Suprapubic skin (tissue), 4 donors: ENCODE measurements at regions not wholly inside any gene's neighbourhood (a gene's known extent, or its start where the extent isn't known, plus 50 kb on each side); places are given as distances from the start of the nearest gene placed in this dataset.

Experiments
- DNase-seq, 2 donors: peaks; one replicate each; pipeline ENCODE4 v3.0.0-alpha.2; 2019; ENCODE audit warnings: low spot score in 2 of 2
- H3K27ac ChIP-seq: fragments of 200-600 bp; sonication (generic); one replicate; pipeline ENCODE4 v1.5.1; 2019
- H3K27me3 ChIP-seq: fragments of 200-600 bp; sonication (generic); one replicate; pipeline ENCODE4 v1.5.1; 2019
- H3K36me3 ChIP-seq: fragments of 200-600 bp; sonication (generic); one replicate; pipeline ENCODE4 v1.5.1; 2019
- H3K4me1 ChIP-seq: fragments of 200-600 bp; sonication (generic); one replicate; pipeline ENCODE4 v1.5.1; 2019
- H3K4me3 ChIP-seq: fragments of 200-600 bp; sonication (generic); one replicate; pipeline ENCODE4 v1.5.1; 2019; ENCODE audit warnings: mild to moderate bottlenecking
- H3K9me3 ChIP-seq: fragments of 200-600 bp; sonication (generic); one replicate; pipeline ENCODE4 v1.5.1; 2019
- CTCF ChIP-seq, 2 donors: fragments of 200-600 bp in 1 of 2; fragments of 450-650 bp in 1 of 2; sonication (generic) in 1 of 2; IDR thresholded peaks; one replicate each; pipeline ENCODE4 v1.5.1; 2016 to 2019; ENCODE audit warnings: antibody characterized with exemption in 2 of 2, mild to moderate bottlenecking in 1 of 2, moderate library complexity in 1 of 2
- EP300 ChIP-seq: sonication (generic); formaldehyde crosslinking; IDR thresholded peaks from one replicate; pipeline ENCODE4 v1.6.1; 2017; ENCODE audit warnings: antibody characterized with exemption
- POLR2A ChIP-seq, 2 donors: fragments of 450-650 bp; IDR thresholded peaks; one replicate each; pipeline ENCODE4 v1.6.1; 2017; ENCODE audit warnings: antibody characterized with exemption in 2 of 2, mild to moderate bottlenecking in 2 of 2, moderate library complexity in 2 of 2
- POLR2AphosphoS5 ChIP-seq, 3 donors: sonication (generic); formaldehyde crosslinking; IDR thresholded peaks; one replicate each; pipeline ENCODE4 v1.6.1; 2017; ENCODE audit warnings: antibody characterized with exemption in 3 of 3
- WGBS: methylation state at CpG from one replicate; pipeline ENCODE4 v1.1.5; 2018; 5-methylcytosine and 5-hydroxymethylcytosine counted together

GRCh38 chr18:73838107-73838506, 309.5 kb downstream of the FBXO15 start:
- TF ChIP-seq POLR2AphosphoS5 (IDR thresholded peaks at IDR 0.05) (no peak), POLR2A (IDR thresholded peaks at IDR 0.05) (no peak), CTCF (IDR thresholded peaks at IDR 0.05) (no peak), EP300 (no peak)
- Histone ChIP-seq H3K36me3 (no peaks in the 10 kb centered on the region), H3K27ac (no peak overlapping the region), H3K4me1 (no peaks in the 10 kb centered on the region), H3K9me3 (no peaks in the 10 kb centered on the region), H3K4me3 (no peak overlapping the region), H3K27me3 (peaks cover under 1% of the 10 kb centered on the region)
- no peak for DNase-seq

- Histone ChIP-seq H3K9me3 (no peaks in the 10 kb centered on the region), H3K4me1 (no peaks in the 10 kb centered on the region), H3K4me3 (no peak overlapping the region), H3K27me3 (no peaks in the 10 kb centered on the region), H3K27ac (no peak overlapping the region), H3K36me3 (no peaks in the 10 kb centered on the region)
- TF ChIP-seq POLR2A (IDR thresholded peaks at IDR 0.05) (no peak), EP300 (no peak), POLR2AphosphoS5 (IDR thresholded peaks at IDR 0.05) (no peak), CTCF (IDR thresholded peaks at IDR 0.05) (no peak)
- no peak for DNase-seq
- WGBS = 75% methylated on average over 8 of the region's 8 CpGs
Measured at GRCh38 chr18:73835656-73836364, 311.8 kb downstream of the FBXO15 start.

- H3K4me1 ChIP-seq = no peaks in the 10 kb centered on the region
- TF ChIP-seq POLR2A (IDR thresholded peaks at IDR 0.05) (no peak), POLR2AphosphoS5 (IDR thresholded peaks at IDR 0.05) (no peak), CTCF (IDR thresholded peaks at IDR 0.05) (no peak), EP300 (no peak)
- H3K27ac ChIP-seq = no peak overlapping the region
- H3K27me3 ChIP-seq = no peaks in the 10 kb centered on the region
- DNase-seq = no peak
- H3K4me3 ChIP-seq = no peak overlapping the region
- 90% methylated on average over 3 of the region's 3 CpGs for WGBS
- no peaks in the 10 kb centered on the region for H3K36me3 ChIP-seq
- no peaks in the 10 kb centered on the region for H3K9me3 ChIP-seq
Measured at GRCh38 chr18:73835039-73835438, 312.6 kb downstream of the FBXO15 start.

- H3K4me1 ChIP-seq = no peaks in the 10 kb centered on the region
- no peak overlapping the region for H3K27ac ChIP-seq
- no peaks in the 10 kb centered on the region for H3K36me3 ChIP-seq
- no peaks in the 10 kb centered on the region for H3K27me3 ChIP-seq
- TF ChIP-seq CTCF (IDR thresholded peaks at IDR 0.05) (no peak), POLR2A (IDR thresholded peaks at IDR 0.05) (no peak), EP300 (no peak), POLR2AphosphoS5 (IDR thresholded peaks at IDR 0.05) (no peak)
- no peak for DNase-seq
- no peaks in the 10 kb centered on the region for H3K9me3 ChIP-seq
- no peak overlapping the region for H3K4me3 ChIP-seq
- 95% methylated on average over 3 of the region's 6 CpGs for WGBS
Measured at GRCh38 chr18:73831688-73832087, 315.9 kb downstream of the FBXO15 start.

- no peak for DNase-seq
- 90% methylated on average over 7 of the region's 7 CpGs for WGBS
- Histone ChIP-seq H3K4me1 (no peaks in the 10 kb centered on the region), H3K36me3 (no peaks in the 10 kb centered on the region), H3K9me3 (no peaks in the 10 kb centered on the region), H3K27me3 (no peaks in the 10 kb centered on the region), H3K4me3 (no peak overlapping the region), H3K27ac (no peak overlapping the region)
- no peak for TF ChIP-seq POLR2AphosphoS5 (IDR thresholded peaks at IDR 0.05)
- no peak for TF ChIP-seq POLR2A (IDR thresholded peaks at IDR 0.05)
- no peak for TF ChIP-seq EP300
- no peak for TF ChIP-seq CTCF (IDR thresholded peaks at IDR 0.05)
Measured at GRCh38 chr18:73829146-73829545, 318.5 kb downstream of the FBXO15 start.
